Tibial nerve (tissue), 3 donors: ENCODE measurements at regions not wholly inside any gene's neighbourhood (a gene's known extent, or its start where the extent isn't known, plus 50 kb on each side); places are given as distances from the start of the nearest gene placed in this dataset.
"Not testable (repeated sequence)": the region's sequence is repeated elsewhere in the genome, so short reads cannot be mapped to it uniquely, and the experiment has no call there.

Experiments used
- CTCF ChIP-seq, 5 experiments: fragments of 200-600 bp in 3 of 5; fragments of 450-650 bp in 2 of 5; sonication (generic) in 3 of 5; IDR thresholded peaks; one replicate each; pipeline ENCODE4 v1.5.1; 2016 to 2019; ENCODE audit warnings: antibody characterized with exemption in 5 of 5, mild to moderate bottlenecking in 3 of 5, moderate library complexity in 2 of 5
- POLR2A ChIP-seq, 2 donors: fragments of 450-650 bp; IDR thresholded peaks; one replicate each; pipeline ENCODE4 v1.6.1; 2017; ENCODE audit warnings: antibody characterized with exemption in 2 of 2, mild to moderate bottlenecking in 2 of 2, moderate library complexity in 2 of 2

DNA sequence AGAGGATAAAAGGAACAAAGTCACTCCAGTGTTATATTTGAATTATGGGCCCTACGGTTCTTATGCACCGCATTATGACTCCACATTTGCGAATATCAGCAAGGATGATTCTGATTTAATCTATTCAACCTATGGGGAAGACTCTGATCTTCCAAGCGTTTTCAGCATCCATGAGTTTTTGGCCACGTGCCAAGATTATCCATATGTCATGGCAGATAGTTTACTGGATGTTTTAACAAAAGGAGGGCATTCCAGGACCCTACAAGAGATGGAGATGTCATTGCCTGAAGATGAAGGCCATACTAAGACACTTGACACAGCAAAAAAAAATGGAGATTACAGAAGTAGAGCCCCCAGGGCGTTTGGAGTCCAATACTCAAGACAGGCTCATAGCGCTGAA, 113.4 kb downstream of the IL12A start:
- TF ChIP-seq CTCF, POLR2A (IDR thresholded peaks at IDR 0.05): not testable (repeated sequence)
